ENCODE measurements at regions not wholly inside any gene's neighbourhood (a gene's known extent, or its start where the extent isn't known, plus 50 kb on each side); places are given as distances from the start of the nearest gene placed in this dataset.

DNA sequence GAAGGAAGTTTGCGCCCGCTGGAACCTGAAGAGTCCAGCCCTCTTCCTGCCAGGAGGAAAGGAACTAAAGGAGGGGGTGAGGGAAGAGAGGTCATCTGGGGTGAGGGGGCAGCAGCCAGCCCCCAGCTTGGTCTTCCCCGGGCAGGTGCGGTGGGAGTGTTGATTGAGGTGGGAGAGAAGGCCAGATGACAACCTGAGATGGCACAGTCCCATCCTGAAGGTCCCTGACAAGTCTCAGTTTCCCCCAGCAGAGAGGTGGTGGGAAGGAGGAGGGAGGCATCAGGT is 240.9 kb downstream of the HAUS1 start:
- no peak for ATAC-seq
- no peak overlapping the region for H3K27ac ChIP-seq (ENCODE audit: low read depth, low read length)
- no peaks in the 10 kb centered on the region for H3K27me3 ChIP-seq (ENCODE audit: insufficient read depth, low read length)
- ChIA-PET POLR2A (no interaction called here), CTCF (no interaction called here), RAD21 (ENCODE audit: low non-redundant PET in 1 of 2, low total read pairs in 2 of 2, uncharacterized antibody in 2 of 2, unreplicated experiment in 2 of 2) (no interaction called here)
- no peaks in the 10 kb centered on the region for H3K4me1 ChIP-seq (ENCODE audit: control insufficient read depth in 1 of 2, insufficient read depth in 2 of 2, low read length in 2 of 2)
- H3K9me2 ChIP-seq (ENCODE audit: insufficient read depth): no peaks in the 10 kb centered on the region
- no TSS peak for BruUV-seq (replicated peaks)
- H4K20me1 ChIP-seq (ENCODE audit: insufficient read depth): no peaks in the 10 kb centered on the region
- no peaks in the 10 kb centered on the region for H3K9me3 ChIP-seq (ENCODE audit: control insufficient read depth in 1 of 2, insufficient read depth in 1 of 2, low read depth in 1 of 2, low read length in 2 of 2)
- intact Hi-C loops (cut with micrococcal nuclease): no loop called here
- TF ChIP-seq ZNF274 (IDR thresholded peaks at IDR 0.05; ENCODE audit: low read depth, low read length): no peak
- no peaks in the 10 kb centered on the region for H3K36me3 ChIP-seq (ENCODE audit: control insufficient read depth in 1 of 2, insufficient read depth in 2 of 2, low read length in 2 of 2)
- DNase-seq (ENCODE audit: low read depth, low spot score): no peak
- no peak overlapping the region for H3K4me3 ChIP-seq (replicated peaks in 1 of 2; ENCODE audit: low read depth in 1 of 2, low read length in 2 of 2)
- no peak overlapping the region for H3K9ac ChIP-seq (ENCODE audit: low read length)
- H3K79me2 ChIP-seq (ENCODE audit: insufficient read depth, low read length): no peaks in the 10 kb centered on the region
- no peak overlapping the region for H3K4me2 ChIP-seq (ENCODE audit: low read length)
- H2AFZ ChIP-seq (ENCODE audit: low read depth, low read length, poor library complexity, severe bottlenecking): no peak overlapping the region

DNA sequence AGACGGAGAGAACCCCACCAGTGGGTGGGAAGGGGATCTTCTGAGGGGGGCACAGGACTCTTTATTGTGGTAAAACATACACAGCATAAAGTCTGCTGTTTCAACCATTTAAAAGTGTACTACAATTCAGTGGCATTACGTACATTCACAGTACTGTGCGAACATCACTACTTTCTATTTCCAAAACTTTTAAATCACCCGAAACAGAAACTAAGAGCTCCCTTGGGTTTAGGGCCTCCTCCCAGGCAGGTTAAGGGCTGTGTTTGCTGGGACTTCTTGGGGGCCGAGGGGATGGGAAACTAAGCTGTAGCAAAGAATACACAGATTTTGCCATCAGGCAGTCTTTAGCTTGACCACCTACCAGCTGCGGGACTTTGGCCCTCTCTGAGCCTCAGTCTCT is 242.0 kb downstream of the HAUS1 start:
- Histone ChIP-seq H3K4me2 (ENCODE audit: low read length) (no peak overlapping the region), H3K27ac (ENCODE audit: low read depth, low read length) (no peak overlapping the region), H2AFZ (ENCODE audit: low read depth, low read length, poor library complexity, severe bottlenecking) (no peak overlapping the region), H3K27me3 (ENCODE audit: insufficient read depth, low read length) (no peaks in the 10 kb centered on the region), H3K9me3 (ENCODE audit: control insufficient read depth in 1 of 2, insufficient read depth in 1 of 2, low read depth in 1 of 2, low read length in 2 of 2) (no peaks in the 10 kb centered on the region), H3K9me2 (ENCODE audit: insufficient read depth) (no peaks in the 10 kb centered on the region), H3K36me3 (ENCODE audit: control insufficient read depth in 1 of 2, insufficient read depth in 2 of 2, low read length in 2 of 2) (no peaks in the 10 kb centered on the region), H3K79me2 (ENCODE audit: insufficient read depth, low read length) (no peaks in the 10 kb centered on the region), H4K20me1 (ENCODE audit: insufficient read depth) (no peaks in the 10 kb centered on the region), H3K9ac (ENCODE audit: low read length) (no peak overlapping the region), H3K4me3 (replicated peaks in 1 of 2; ENCODE audit: low read depth in 1 of 2, low read length in 2 of 2) (no peak overlapping the region), H3K4me1 (ENCODE audit: control insufficient read depth in 1 of 2, insufficient read depth in 2 of 2, low read length in 2 of 2) (no peaks in the 10 kb centered on the region)
- DNase-seq (ENCODE audit: low read depth, low spot score) (no peak), ATAC-seq (no peak)
- ChIA-PET CTCF (no interaction called here), POLR2A (no interaction called here), RAD21 (ENCODE audit: low non-redundant PET in 1 of 2, low total read pairs in 2 of 2, uncharacterized antibody in 2 of 2, unreplicated experiment in 2 of 2) (no interaction called here)
- TF ChIP-seq, protein P1, sequence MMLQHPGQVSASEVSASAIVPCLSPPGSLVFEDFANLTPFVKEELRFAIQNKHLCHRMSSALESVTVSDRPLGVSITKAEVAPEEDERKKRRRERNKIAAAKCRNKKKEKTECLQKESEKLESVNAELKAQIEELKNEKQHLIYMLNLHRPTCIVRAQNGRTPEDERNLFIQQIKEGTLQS (IDR thresholded peaks at IDR 0.05): no peak
- TF ChIP-seq SIN3A (IDR thresholded peaks at IDR 0.05; ENCODE audit: low read depth) (no peak), EGR1 (IDR thresholded peaks at IDR 0.05; ENCODE audit: low read depth) (no peak), SP1 (IDR thresholded peaks at IDR 0.05; ENCODE audit: low read depth) (no peak), ZFX (IDR thresholded peaks at IDR 0.05) (no peak), CBX3 (IDR thresholded peaks at IDR 0.05; ENCODE audit: low read depth) (no peak), YY1 (IDR thresholded peaks at IDR 0.05; ENCODE audit: extremely low read depth, insufficient replicate concordance, low read depth, low read length) (no peak), POLR2AphosphoS5 (IDR thresholded peaks at IDR 0.05; ENCODE audit: low read depth, low read length) (no peak), FOSL1 (IDR thresholded peaks at IDR 0.05; ENCODE audit: low read depth) (no peak), EZH2 (IDR thresholded peaks at IDR 0.05) (no peak), CEBPB (IDR thresholded peaks at IDR 0.05; ENCODE audit: low read depth) (no peak), SRF (IDR thresholded peaks at IDR 0.05; ENCODE audit: low read depth) (no peak), ELF1 (IDR thresholded peaks at IDR 0.05; ENCODE audit: borderline replicate concordance, low read depth) (no peak), EZH2phosphoT487 (IDR thresholded peaks at IDR 0.05; ENCODE audit: borderline replicate concordance) (no peak), TCF7L2 (IDR thresholded peaks at IDR 0.05; ENCODE audit: borderline replicate concordance, extremely low read depth, insufficient read depth, insufficient read length) (no peak)
- TF ChIP-seq, protein P2, sequence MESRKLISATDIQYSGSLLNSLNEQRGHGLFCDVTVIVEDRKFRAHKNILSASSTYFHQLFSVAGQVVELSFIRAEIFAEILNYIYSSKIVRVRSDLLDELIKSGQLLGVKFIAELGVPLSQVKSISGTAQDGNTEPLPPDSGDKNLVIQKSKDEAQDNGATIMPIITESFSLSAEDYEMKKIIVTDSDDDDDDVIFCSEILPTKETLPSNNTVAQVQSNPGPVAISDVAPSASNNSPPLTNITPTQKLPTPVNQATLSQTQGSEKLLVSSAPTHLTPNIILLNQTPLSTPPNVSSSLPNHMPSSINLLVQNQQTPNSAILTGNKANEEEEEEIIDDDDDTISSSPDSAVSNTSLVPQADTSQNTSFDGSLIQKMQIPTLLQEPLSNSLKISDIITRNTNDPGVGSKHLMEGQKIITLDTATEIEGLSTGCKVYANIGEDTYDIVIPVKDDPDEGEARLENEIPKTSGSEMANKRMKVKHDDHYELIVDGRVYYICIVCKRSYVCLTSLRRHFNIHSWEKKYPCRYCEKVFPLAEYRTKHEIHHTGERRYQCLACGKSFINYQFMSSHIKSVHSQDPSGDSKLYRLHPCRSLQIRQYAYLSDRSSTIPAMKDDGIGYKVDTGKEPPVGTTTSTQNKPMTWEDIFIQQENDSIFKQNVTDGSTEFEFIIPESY (IDR thresholded peaks at IDR 0.05; ENCODE audit: extremely low read depth, insufficient replicate concordance, low read length): no peak
- TF ChIP-seq, protein P3, sequence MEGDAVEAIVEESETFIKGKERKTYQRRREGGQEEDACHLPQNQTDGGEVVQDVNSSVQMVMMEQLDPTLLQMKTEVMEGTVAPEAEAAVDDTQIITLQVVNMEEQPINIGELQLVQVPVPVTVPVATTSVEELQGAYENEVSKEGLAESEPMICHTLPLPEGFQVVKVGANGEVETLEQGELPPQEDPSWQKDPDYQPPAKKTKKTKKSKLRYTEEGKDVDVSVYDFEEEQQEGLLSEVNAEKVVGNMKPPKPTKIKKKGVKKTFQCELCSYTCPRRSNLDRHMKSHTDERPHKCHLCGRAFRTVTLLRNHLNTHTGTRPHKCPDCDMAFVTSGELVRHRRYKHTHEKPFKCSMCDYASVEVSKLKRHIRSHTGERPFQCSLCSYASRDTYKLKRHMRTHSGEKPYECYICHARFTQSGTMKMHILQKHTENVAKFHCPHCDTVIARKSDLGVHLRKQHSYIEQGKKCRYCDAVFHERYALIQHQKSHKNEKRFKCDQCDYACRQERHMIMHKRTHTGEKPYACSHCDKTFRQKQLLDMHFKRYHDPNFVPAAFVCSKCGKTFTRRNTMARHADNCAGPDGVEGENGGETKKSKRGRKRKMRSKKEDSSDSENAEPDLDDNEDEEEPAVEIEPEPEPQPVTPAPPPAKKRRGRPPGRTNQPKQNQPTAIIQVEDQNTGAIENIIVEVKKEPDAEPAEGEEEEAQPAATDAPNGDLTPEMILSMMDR (IDR thresholded peaks at IDR 0.05 in 2 of 3, conservative IDR thresholded peaks at IDR 0.05 in 1 of 3; ENCODE audit: borderline replicate concordance in 1 of 3, insufficient read depth in 1 of 3, low read depth in 2 of 3, low read length in 2 of 3): no peak
- no TSS peak for BruUV-seq (replicated peaks)
- intact Hi-C loops (cut with micrococcal nuclease): no loop called here

All from HCT116 (cell line).